ENCODE measurements at regions not wholly inside any gene's neighbourhood (a gene's known extent, or its start where the extent isn't known, plus 50 kb on each side); places are given as distances from the start of the nearest gene placed in this dataset.
"Not testable (repeated sequence)": the region's sequence is repeated elsewhere in the genome, so short reads cannot be mapped to it uniquely, and the experiment has no call there.

DNA sequence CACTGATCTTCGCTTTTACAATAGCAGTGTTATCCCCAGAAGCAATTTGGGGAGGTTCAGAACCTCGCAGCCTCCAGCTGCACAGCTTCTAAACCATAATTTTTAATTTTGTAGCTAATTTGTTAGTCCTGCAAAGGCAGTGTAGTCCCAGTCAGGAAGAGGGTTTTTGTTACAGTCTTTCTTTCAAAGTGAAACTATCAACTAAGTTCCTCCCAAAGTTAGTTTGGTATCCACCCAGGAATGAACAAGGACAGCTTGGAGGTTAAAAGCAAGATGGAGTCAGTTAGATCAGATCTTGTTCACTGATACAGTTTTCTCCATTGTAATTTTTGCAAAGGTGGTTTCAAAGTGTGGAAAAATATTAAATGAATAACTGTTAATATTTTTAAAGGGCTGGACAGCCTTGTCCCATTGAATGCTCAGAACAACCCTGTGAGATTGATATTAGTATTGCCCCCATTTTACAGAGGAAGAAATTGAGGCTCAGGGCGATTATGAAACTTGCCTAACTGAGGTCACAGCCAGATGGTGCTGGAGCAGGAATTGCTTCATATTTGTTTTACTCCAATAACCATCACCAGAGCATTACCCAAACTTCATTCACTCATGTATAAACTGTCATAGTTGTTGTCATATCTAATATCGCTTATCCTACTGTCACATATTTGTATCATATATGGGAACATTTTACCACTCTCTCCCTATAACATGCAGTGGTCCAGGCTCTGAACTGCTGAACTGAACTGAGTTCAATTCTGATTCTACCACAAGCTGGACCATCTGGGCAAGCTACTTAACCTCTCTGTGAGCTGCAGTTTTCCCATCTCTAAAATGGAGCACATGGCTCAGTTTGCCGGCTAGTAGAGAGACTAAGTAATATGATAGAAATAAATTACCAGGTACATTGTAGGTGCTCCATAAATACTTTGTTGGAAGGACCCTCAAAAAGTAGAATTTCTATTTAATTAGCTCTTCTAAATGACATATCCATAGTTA, 213.8 kb downstream of the BCAS1 start:
- DNase-seq (ENCODE audit: low read depth, low spot score) = no peak

DNA sequence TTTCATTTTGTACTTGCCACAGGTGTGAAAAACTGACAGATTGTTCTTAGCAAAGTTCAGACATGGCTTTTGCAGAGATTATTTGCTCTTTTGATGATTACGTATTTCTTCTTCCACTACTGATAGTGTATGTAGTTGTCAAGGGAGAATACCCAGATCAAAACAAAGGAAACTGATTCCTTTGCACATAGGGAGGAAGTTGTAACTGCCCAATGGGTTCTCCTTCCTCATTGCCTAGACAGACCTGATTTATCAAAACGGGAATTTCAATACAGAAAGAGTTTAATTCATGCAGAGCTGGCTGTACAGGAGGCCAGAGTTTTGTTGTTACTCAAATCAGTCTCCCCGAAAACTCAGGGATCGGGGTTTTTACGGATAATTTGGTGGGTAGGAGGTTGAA, 214.7 kb downstream of the BCAS1 start:
- DNase-seq (ENCODE audit: low read depth, low spot score) = no peak

DNA sequence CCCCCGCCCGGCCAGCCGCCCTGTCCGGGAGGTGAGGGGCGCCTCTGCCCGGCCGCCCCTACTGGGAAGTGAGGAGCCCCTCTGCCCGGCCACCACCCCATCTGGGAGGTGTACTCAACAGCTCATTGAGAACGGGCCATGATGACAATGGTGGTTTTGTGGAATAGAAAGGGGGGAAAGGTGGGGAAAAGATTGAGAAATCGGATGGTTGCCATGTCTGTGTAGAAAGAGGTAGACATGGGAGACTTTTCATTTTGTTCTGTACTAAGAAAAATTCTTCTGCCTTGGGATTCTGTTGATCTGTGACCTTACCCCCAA, 215.8 kb downstream of the BCAS1 start:
- DNase-seq (ENCODE audit: low read depth, low spot score) = not testable (repeated sequence)

DNA sequence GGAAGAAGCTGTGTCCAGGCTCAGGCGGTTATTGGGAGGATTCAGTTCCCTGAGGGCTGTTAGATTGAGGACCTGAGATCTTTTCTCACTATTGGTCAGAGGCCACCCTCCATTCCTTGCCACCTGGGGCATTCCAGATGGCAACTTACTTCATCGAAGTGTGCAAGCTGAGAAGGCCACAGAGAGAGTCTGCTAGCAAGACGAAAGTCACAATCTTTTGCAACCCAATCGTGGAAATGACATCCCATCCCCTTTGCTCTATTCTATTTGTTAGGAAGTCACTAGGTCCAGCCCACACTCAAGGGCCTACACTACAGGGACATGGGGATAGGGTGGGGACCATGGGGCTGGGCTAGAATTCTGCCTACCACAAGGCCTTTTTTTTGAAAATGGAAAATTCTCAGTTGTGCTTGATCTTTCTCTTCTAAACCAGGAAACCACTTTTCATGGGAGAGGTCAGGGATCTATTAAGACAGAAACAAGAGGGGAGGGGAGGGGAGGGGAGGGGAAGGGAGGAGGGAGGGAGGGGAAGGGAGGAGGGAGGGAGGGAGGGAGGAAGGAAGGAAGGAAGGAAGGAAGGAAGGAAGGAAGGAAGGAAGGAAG, 217.2 kb downstream of the BCAS1 start:
- DNase-seq (ENCODE audit: low read depth, low spot score) = no peak

DNA sequence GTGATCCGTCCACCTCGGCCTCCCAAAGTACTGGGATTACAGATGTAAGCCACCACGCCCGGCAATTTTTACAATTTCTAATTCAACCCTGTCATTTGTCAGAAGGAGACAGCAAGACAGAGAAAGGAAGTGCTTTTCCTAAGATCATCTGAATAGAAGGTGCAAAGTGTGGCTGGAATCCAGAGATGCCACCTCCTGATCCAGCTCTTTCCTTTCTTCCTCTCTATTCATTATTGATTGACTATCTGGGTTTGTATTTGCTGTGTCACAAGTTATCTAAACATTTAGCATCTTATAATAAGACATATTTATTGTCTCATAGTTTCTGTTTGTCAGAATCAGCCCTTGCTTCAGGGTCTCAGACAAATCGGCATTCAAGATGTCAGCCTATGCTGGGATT, 217.7 kb downstream of the BCAS1 start:
- no peak for DNase-seq (ENCODE audit: low read depth, low spot score)

DNA sequence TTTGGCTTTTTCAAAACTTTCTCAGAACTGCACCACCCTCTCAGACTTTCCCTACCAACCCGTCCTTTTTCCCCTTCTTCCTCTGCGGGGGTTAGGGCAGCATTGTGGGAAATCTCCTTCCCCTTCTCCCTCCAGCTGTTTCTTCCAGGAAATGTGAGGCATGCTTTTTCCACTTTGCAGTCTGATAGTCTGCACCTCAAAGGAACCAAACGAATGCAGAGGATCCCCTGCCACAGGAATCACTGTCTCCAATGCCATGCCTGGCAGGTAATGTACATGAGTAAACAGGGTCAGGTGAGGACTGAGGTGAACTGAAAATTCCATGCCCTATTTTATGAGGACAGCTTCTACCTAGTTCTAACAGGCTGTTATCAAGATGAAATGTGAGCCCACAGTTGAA, 218.4 kb downstream of the BCAS1 start:
- DNase-seq (ENCODE audit: low read depth, low spot score) = no peak

DNA sequence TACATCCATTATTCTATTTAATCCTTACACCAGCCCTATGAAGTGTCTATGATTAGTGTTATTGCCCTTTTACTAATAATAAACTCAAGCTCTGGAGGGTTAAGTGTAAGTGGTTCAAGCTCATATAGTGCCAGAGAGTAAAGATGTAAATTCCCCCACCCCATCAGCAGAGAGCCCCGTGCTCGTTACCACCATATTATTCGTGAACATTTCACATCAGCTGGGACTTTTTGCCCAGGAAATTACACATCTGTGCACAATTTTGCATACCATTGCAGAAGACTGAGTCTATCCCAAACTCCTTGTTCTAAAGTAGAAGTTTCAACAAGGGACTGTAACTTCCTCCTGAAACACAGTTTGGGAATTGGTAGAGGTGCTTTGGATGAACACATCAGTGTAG, 220.1 kb downstream of the BCAS1 start:
- DNase-seq (ENCODE audit: low read depth, low spot score) = no peak

DNA sequence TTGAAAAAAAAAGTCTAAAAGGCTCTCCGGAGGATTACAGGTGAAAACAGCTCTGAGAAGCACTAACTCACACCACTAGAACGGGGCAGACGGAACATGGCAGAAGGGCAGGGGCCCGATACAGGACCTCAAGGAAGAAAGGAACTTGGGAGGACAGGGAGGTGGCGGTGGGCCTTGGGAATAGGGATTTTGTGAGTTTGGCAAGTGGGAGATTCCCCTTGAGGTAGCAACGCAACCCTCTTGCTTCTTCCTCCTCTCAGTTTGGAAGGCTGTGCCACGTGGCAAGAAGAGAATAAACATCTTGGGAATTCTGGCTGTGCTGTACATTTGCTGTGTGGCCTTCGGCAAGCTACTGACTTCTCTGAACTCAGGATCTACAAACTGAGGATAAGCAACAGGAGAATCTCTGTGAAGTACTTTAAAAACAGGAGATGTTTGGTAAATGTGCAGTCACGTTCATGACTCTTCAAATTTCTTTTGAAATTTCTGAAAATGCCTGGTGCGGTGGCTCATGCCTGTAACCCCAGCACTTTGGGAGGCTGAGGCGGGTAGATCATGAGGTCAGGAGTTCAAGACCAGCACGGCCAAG, 220.8 kb downstream of the BCAS1 start:
- DNase-seq (ENCODE audit: low read depth, low spot score) = no peak

DNA sequence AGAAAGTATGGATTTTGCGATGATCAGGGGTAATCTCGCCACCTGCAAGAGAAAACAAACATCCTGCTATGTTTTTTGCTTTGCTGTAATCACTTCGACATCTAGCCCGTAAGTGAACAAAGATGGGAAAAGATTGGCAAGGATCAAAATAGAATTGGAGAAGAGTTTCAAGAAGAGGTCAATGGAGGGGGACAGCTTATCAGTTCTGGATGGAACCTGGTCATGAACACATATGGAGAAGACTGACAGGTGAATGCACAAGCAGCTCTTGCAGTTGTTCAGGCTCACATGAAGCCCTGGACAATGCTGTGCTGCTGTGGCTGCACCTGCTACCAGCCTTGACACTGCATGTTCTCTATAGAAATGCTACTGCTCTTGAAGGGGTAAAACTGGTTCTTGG, 222.1 kb downstream of the BCAS1 start:
- DNase-seq (ENCODE audit: low read depth, low spot score) = no peak

DNA sequence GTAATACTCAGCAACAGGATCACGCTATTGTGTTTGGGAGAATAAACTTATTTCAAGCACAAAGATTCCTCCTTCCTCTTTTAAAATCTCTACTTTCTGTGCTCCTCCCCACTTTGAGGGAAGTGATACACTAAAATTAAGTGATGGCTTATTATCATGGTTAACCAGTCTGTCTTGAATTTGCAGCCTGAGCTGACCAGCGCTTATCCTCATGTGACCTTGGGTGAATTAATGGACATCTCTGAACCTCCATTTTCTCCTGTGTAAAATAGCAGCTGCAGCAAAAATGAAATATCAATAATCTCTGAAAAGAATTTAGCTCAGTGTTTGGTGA, 222.6 kb downstream of the BCAS1 start:
- no peak for DNase-seq (ENCODE audit: low read depth, low spot score)

DNA sequence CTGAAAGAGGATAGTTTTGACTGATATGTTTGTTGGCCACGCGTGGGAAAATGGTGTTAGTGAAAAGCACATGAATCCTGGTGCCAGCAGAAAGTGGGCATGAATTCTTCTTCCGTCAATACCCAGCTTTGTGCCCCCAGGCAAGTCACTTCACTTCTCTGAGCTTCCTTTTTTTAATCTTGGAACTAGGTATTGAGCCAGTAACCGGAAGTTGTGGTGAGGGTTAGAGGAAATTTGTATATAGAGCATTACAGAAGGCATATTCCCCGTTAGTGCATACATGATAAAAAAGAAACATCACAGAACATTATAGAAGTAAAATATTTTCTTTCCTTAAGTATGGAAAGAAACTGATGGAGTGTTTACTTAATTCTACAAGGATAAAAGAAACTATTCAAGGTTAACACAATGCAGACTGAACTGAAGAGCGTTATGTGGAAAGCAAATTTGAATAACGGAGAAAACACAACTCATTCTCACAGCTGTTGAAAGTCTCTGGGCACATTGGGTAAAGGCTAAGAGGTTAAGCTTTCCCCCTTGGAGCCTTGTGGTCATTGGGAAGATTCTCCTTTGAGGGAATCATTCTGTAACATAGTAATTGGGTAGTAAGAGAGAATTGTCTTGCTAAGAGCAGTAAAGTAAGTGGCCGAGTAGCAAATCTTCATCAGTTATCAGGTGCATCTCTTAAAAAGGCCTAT, 223.1 kb downstream of the BCAS1 start:
- no peak for DNase-seq (ENCODE audit: low read depth, low spot score)

DNA sequence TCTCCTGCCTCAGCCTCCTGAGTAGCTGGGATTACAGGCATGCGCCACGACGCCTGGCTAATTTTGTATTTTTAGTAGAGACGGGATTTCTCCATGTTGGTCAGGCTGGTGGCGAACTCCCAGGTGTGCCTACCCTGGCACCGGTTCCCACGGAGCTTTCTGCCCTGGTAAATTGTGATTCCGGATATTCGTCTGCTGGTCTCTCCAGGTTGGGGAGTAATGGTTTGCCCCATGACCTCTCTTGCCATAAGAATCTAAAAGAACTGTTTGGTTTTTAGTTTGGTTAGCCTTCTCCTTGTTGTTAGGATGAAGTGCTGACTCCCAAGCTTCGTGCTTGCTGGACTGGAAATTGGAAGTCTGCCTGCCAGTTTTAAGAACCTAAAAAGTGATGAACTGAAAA, 223.8 kb downstream of the BCAS1 start:
- DNase-seq (ENCODE audit: low read depth, low spot score) = no peak

DNA sequence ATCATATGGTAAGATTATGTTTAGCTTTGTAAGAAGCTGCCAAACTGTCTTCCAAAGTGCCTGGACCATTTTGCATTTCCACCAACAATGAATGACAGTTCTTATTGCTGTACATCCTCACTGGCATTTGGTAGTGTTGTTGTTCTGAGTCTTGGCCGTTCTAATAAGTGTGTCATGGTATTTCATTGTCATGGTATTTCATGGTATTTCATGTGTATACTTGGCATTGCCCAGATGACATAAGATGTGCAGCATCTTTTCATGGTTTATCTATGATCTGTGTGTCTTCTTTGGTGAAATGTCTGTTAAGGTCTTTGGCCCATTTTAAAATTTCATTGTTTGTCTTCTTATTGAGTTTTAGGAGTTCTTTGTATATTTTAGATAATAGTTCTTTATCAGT, 224.4 kb downstream of the BCAS1 start:
- no peak for DNase-seq (ENCODE audit: low read depth, low spot score)

DNA sequence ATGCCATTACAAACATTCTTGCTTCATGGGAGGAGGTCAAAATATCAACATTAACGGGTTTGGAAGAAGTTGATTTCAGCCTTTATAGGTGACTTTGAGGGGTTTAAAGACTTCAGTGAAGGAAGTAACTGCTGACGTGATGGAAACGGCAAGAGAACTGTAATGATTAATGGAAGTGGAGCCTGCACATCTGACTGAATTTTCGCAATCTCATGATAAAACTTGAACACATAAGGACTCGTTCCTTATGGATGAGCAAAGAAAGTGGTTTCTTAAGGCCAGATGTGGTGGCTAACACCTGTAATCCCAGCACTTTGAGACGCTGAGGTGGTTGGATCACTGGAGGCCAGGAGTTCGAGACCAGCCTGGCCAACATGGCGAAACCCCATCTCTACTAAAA, 226.1 kb downstream of the BCAS1 start:
- DNase-seq (ENCODE audit: low read depth, low spot score) = no peak

DNA sequence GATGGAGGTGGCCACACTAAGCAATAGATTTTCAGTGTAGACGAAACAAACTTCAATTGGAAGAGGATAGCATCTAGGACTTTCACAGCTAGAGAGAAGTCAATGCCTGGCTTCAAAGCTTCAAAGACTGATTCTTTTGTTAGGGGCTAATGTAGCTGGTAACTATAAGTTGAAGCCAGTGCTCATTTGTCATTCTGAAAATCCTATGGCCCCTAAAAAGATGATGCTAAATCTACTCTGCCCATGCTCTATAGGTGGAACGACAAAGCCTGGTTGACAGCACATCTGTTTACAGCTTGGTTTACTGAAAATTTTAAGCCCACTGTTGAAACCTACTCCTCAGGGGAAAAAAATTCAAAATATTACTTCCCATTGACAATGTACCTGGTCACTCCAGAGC, 226.7 kb downstream of the BCAS1 start:
- DNase-seq (ENCODE audit: low read depth, low spot score) = no peak

DNA sequence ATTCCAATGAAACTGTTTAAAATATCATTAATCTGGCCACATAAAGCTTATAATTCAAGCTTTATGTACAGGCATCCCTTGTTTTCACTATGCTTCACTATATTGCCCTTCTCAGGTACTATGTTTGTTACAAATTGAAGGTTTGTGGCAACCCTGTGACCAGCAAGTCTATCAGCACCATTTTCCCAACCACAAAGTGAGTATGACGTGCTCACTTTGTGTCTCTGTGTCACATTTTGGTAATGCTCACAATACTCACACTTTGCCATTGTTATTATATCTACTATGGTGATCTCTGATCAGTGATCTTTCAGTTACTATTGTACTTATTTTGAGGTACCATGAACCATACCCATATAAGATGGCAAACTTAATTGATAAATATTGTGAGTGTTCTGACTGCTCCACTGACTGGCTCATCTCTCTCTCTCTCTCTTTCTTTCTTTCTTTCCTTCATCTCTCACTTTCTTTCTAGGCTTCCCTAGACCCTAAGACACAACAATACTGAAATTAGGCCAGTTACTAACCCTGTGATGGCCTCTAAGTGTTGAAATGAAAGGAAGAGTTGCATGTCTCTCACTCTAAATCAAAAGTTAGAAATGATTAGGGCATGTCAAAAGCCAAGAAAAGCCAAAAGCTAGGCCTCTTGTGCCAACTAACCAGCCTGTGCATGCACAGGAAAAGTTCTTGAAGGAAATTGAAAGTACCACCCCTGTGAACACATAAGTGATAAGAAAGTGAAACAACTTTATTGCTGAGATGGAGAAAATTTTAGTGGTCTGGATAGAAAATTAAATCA, 227.9 kb downstream of the BCAS1 start:
- no peak for DNase-seq (ENCODE audit: low read depth, low spot score)

DNA sequence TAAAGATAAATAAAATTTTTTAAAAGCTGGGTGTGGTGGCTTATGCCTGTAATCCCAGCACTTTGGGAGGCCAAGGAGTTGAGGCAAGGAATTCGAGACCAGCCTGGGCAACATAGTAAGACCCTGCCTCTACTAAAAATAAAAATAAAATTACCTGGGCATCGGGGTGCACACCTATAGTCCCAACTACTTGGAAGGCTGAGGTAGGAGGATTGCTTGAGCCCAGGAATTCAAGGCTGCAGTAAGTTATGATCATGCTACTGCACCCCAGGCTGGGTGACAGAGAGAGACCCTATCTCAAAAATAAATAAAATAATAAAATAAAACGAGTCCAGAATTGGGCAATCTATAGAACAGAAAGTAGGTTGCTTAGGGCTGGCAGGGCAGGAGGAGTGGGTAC, 228.7 kb downstream of the BCAS1 start:
- no peak for DNase-seq (ENCODE audit: low read depth, low spot score)

DNA sequence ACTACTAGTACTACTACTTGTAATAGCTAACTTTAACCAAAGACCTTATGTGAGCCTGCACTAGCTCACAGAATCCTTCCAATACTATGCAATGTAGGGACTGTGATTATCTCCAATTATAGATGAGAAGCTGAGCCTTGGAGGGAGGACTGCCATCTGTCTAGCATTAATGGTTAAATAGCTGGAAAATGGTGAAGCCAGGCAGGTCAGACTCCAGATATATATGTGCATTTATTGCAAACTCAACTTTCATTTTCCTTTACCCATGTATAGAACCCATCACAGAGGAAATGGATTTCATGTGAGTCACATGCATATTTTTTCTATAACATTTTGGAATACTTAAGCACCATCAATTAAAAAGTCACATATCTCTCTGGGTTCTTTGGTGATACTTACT, 229.9 kb downstream of the BCAS1 start:
- no peak for DNase-seq (ENCODE audit: low read depth, low spot score)

DNA sequence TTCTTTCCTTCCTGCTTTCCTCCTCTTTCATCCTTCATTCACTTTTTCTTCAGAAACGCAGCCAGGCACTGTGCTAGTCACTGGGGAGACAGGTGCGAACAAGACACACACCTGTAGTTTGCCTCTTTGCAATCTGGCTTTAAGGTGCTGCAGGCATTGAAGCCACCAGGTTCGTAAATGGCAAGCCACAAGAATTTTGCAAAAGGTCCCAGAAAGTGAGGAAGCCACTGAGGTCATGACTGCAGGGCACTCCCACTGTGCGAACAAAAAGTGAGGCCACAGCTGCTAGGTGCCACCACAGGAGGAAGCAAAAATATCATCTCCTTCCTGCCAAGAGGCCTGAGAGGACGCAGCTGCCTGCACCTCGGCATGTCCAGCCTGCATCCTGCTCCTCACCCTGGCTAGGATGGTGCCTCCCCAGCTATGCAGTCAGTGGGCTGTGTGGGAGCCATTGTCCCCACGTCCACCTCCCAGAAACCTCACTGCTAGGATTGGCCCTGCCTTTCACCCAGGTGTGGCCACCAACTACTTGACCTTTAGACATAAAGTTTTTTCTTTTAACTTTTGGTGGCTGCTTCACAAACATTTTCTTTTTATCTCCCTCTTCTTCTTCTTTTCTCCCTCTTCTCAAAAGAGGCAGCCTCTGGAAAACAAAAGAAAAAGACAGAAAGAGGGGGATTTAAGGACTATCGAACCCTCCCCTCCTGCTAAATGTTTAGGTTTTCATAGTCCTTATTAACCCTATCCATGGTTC, 230.8 kb downstream of the BCAS1 start:
- no peak for DNase-seq (ENCODE audit: low read depth, low spot score)

DNA sequence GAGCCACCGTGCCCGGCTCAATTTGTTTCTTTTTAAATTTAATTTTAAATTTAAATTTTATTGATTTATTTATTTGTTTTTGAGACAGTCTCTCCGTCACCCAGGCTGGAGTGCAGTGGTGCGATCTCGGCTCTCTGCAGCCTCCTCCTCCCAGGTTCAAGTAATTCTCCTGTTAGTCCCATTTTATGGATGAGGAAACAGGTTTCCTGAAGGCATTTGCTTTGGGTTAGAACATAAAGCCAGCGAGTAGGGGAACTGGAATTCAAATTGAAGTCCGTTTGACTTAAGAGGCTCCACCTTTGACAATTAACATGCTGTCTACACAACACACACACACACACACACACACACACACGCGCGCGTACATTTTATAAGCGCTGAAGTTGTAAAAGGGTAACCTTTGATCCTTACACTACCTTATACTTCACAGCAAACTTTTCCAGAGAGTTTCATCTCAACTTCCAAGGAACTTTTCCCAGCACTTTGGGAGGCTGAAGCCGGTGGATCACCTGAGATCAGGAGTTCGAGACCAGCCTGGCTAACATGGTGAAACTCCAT, 232.0 kb downstream of the BCAS1 start:
- DNase-seq (ENCODE audit: low read depth, low spot score) = no peak

Data from brain pericyte (primary cell).